NOMO-1 treated with dmso at 0.1 percent for 144 hours (cell line): ENCODE measurements at regions not wholly inside any gene's neighbourhood (a gene's known extent, or its start where the extent isn't known, plus 50 kb on each side); places are given as distances from the start of the nearest gene placed in this dataset.
"Not testable (repeated sequence)": the region's sequence is repeated elsewhere in the genome, so short reads cannot be mapped to it uniquely, and the experiment has no call there.

Experiments used
- DNase-seq: peaks from one replicate; lab custom pipeline; 2025; ENCODE audit not compliant: unreplicated experiment; lab: John Stamatoyannopoulos, UW

- no peak for DNase-seq
Measured at GRCh38 chr5:117203584-117203983, 629.0 kb upstream of the SEMA6A start.

GRCh38 chr5:117201001-117201400 lies 626.4 kb upstream of the SEMA6A start:
- DNase-seq = no peak

GRCh38 chr5:117195076-117195475 lies 620.5 kb upstream of the SEMA6A start:
- no peak for DNase-seq

GRCh38 chr5:117191251-117191650 lies 616.6 kb upstream of the SEMA6A start:
- no peak for DNase-seq

GRCh38 chr5:117189784-117190183 lies 615.2 kb upstream of the SEMA6A start:
- DNase-seq = no peak

GRCh38 chr5:117188211-117188610 lies 613.6 kb upstream of the SEMA6A start:
- no peak for DNase-seq

- DNase-seq = no peak
Measured at GRCh38 chr5:117186751-117187150, 612.1 kb upstream of the SEMA6A start.

- DNase-seq = no peak
Measured at GRCh38 chr5:117183326-117183725, 608.7 kb upstream of the SEMA6A start.

GRCh38 chr5:117182104-117182503 lies 607.5 kb upstream of the SEMA6A start:
- no peak for DNase-seq

GRCh38 chr5:117177302-117177701 lies 602.7 kb upstream of the SEMA6A start:
- no peak for DNase-seq

GRCh38 chr5:117165068-117165467 lies 590.4 kb upstream of the SEMA6A start:
- no peak for DNase-seq

- no peak for DNase-seq
Measured at GRCh38 chr5:117161718-117162335, 587.2 kb upstream of the SEMA6A start.

GRCh38 chr5:117160391-117160790 lies 585.8 kb upstream of the SEMA6A start:
- no peak for DNase-seq

- no peak for DNase-seq
Measured at GRCh38 chr5:117149312-117149711, 574.7 kb upstream of the SEMA6A start.

- DNase-seq = no peak
Measured at GRCh38 chr5:117144086-117144485, 569.5 kb upstream of the SEMA6A start.

GRCh38 chr5:117143406-117143805 lies 568.8 kb upstream of the SEMA6A start:
- DNase-seq = no peak

GRCh38 chr5:117138523-117138922 lies 563.9 kb upstream of the SEMA6A start:
- DNase-seq = no peak

- DNase-seq = no peak
Measured at GRCh38 chr5:117135851-117136250, 561.2 kb upstream of the SEMA6A start.

GRCh38 chr5:117133198-117133597 lies 558.6 kb upstream of the SEMA6A start:
- DNase-seq = no peak

GRCh38 chr5:117131876-117132275 lies 557.3 kb upstream of the SEMA6A start:
- no peak for DNase-seq

GRCh38 chr5:117131048-117131679 lies 556.5 kb upstream of the SEMA6A start:
- no peak for DNase-seq

GRCh38 chr5:117118499-117118898 lies 543.9 kb upstream of the SEMA6A start:
- DNase-seq = no peak

GRCh38 chr5:117117314-117117713 lies 542.7 kb upstream of the SEMA6A start:
- not testable (repeated sequence) for DNase-seq
